NT2/D1 (cell line): ENCODE measurements at regions not wholly inside any gene's neighbourhood (a gene's known extent, or its start where the extent isn't known, plus 50 kb on each side); places are given as distances from the start of the nearest gene placed in this dataset.
"Not testable (repeated sequence)": the region's sequence is repeated elsewhere in the genome, so short reads cannot be mapped to it uniquely, and the experiment has no call there.

Source experiments
- DNase-seq: peaks from one replicate; pipeline ENCODE4 v3.0.0-alpha.2; 2011; ENCODE audit warnings: low read depth, low spot score
- H3K27me3 ChIP-seq: 2 replicates; pipeline ENCODE4 v1.6.0; 2011; ENCODE audit warnings: mild to moderate bottlenecking; ENCODE audit not compliant: insufficient read length, insufficient read depth
- H3K36me3 ChIP-seq: 2 replicates; pipeline ENCODE4 v1.6.1; 2011; ENCODE audit warnings: mild to moderate bottlenecking, low read length, mixed read lengths; ENCODE audit not compliant: insufficient read depth, insufficient read length
- H3K4me1 ChIP-seq: 2 replicates; pipeline ENCODE4 v1.5.1; 2011; ENCODE audit not compliant: insufficient read depth, insufficient read length
- H3K4me3 ChIP-seq: 2 replicates; pipeline ENCODE4 v1.5.1; 2011; ENCODE audit warnings: low read depth; ENCODE audit not compliant: insufficient read length
- H3K9ac ChIP-seq: 2 replicates; pipeline ENCODE4 v1.6.0; 2011; ENCODE audit warnings: low read depth; ENCODE audit not compliant: insufficient read length
- H3K9me3 ChIP-seq: 2 replicates; pipeline ENCODE4 v1.5.1; 2011; ENCODE audit warnings: mild to moderate bottlenecking, low read length; ENCODE audit not compliant: insufficient read depth
- SUZ12 ChIP-seq: IDR thresholded peaks from 2 replicates; pipeline ENCODE4 v1.6.1; 2011; ENCODE audit not compliant: insufficient read length, insufficient read depth; ENCODE audit errors: extremely low read depth
- YY1 ChIP-seq: IDR thresholded peaks from 2 replicates; pipeline ENCODE4 v1.6.1; 2011; ENCODE audit not compliant: insufficient read length, insufficient read depth
- ZNF274 ChIP-seq: IDR thresholded peaks from 2 replicates; pipeline ENCODE4 v1.6.1; 2011; ENCODE audit warnings: mild to moderate bottlenecking, low read depth, low read length

DNA sequence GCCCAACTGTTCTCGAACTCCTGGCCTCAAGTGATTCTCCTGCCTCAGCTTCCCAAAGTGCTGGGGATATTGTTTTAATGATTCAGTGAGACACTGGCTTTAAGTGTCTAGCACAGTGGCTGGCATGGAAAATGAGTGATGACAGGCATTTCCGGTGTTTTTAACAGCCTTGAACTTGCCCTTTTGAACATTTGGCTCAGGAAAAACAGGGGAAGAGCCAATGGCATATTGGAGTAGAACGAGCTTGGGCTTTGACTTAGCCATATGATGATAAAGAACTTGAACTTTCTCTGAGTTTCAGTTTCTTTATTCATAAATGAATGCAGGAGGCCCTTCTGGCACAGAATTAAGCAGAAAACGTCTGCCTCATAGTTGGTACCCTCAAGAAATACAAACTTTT lies 145.0 kb upstream of the HS3ST4 start:
- Histone ChIP-seq H3K36me3 (no peaks in the 10 kb centered on the region), H3K9ac (no peak overlapping the region), H3K4me3 (no peak overlapping the region), H3K9me3 (peaks cover 6% of the 10 kb centered on the region; the same call in 1 of the 2 replicates), H3K4me1 (no peaks in the 10 kb centered on the region), H3K27me3 (no peaks in the 10 kb centered on the region)
- no peak for DNase-seq
- no peak for TF ChIP-seq YY1
- no peak for TF ChIP-seq ZNF274
- TF ChIP-seq SUZ12, result no peak

DNA sequence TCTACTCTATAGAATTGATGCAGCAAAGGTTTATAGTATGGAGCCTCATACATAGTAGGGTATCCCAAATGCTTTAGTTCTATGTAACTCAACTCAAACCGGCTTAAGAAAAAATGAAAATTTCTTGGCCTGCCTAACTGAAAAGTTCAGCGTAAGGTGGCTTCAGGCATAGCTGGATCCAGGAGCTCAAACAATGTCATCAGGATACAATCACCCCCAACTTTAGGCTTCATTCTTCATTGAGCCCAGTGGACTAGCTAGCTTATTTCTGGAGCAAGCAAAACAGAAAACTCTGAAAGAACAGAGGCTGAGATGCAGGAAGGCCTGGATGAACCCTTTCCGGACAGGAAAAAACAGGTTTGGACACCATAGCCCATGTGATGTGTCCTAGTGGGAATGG lies 147.5 kb upstream of the HS3ST4 start:
- no peaks in the 10 kb centered on the region for H3K36me3 ChIP-seq
- H3K4me1 ChIP-seq, result no peaks in the 10 kb centered on the region
- no peak overlapping the region for H3K9ac ChIP-seq
- TF ChIP-seq YY1 (no peak), ZNF274 (no peak), SUZ12 (no peak)
- H3K9me3 ChIP-seq, result 0 out of 2 replicates have a peak, but pooled peaks cover 3% of the 10 kb centered on the region
- H3K4me3 ChIP-seq, result no peak overlapping the region
- DNase-seq, result no peak
- no peaks in the 10 kb centered on the region for H3K27me3 ChIP-seq

DNA sequence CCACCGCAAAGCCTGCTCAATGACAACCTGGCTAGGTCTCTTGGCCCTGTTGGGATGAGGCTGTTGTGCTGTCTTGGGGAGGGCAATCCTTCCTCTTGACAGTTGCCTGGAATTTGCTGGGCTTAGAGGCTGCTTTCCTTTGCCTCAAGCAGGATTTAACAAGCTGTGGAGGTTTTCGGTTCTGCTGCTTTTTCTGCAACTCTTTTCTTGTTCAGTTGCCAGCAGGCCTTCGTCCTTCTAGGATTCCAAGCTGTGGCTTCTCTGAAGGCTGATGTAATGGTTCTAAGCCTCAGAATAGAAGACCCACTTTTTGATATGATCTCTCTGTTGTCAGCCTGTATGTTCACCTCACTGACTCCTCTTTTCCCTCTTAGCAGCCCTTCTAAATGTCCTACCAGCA lies 149.5 kb upstream of the HS3ST4 start:
- H3K27me3 ChIP-seq, result no peaks in the 10 kb centered on the region
- H3K4me1 ChIP-seq, result no peaks in the 10 kb centered on the region
- no peak for DNase-seq
- H3K4me3 ChIP-seq, result no peak overlapping the region
- H3K9ac ChIP-seq, result no peak overlapping the region
- no peaks in the 10 kb centered on the region for H3K36me3 ChIP-seq
- TF ChIP-seq ZNF274, result no peak
- H3K9me3 ChIP-seq, result 0 out of 2 replicates have a peak, but pooled peaks cover 3% of the 10 kb centered on the region

DNA sequence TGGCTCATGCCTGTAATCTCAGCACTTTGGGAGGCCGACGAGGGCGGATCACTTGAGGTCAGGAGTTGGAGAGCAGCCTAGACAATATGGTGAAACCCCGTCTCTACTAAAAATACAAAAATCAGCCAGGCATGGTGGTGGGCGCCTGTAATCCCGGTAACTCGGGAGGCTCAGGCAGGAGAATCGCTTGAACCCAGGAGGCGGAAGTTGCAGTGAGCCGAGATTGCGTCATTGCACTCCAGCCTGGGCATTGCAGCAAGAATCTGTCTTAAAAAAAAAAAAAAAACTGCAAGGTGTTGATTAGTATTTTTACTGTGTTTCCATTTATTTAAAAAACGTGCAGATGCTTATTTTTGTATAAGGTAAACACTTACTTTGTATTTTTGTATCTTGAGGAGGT lies 152.0 kb upstream of the HS3ST4 start:
- H3K4me3 ChIP-seq, H3K9ac ChIP-seq, DNase-seq, H3K36me3 ChIP-seq, H3K4me1 ChIP-seq, H3K27me3 ChIP-seq: not testable (repeated sequence)
- H3K9me3 ChIP-seq, result peaks cover 13% of the 10 kb centered on the region; the same call in 1 of the 2 replicates

DNA sequence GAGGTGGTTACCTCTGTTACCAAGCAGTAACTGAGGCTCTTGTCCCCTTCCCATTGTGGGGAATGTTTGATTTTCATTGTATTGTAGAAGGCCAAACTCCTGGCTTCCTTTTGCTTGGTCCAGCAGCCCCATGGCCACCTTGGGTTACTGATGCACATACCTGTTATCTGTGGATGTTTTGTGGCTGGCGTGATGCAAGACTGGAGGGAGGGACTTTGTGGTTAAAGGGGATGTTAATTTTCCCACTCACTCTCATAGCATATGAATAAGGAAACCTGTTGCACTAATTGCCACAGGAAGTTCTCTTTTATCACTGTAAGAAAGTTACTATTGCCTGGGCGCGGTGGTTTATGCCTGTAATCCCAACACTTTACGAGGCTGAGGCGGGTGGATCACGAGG lies 168.6 kb upstream of the HS3ST4 start:
- Histone ChIP-seq H3K36me3 (no peaks in the 10 kb centered on the region), H3K4me1 (no peaks in the 10 kb centered on the region), H3K27me3 (no peaks in the 10 kb centered on the region), H3K9ac (no peak overlapping the region), H3K4me3 (no peak overlapping the region), H3K9me3 (no peaks in the 10 kb centered on the region)
- DNase-seq, result peak; percentile 18
- TF ChIP-seq YY1 (no peak), ZNF274 (no peak), SUZ12 (no peak)

DNA sequence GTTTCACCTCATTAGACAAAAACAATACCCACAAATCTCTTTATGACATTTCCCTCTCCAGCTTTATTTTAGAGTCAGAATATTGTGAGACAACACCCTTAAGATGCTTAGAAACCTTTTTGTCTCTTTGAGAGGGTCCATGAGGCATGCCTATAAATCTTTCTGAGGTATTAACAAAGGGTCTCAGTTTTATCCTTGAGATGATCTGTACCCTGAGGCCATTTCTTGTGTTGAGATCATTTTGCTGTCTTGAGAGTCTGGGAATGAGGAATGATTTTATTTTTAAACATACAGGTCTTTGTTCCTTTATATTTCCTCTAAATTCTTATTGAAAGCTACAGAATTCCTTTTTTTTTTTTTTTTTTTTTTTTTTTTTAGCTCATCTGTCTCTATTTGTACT lies 179.7 kb upstream of the HS3ST4 start:
- TF ChIP-seq YY1 (no peak), SUZ12 (no peak), ZNF274 (no peak)
- DNase-seq, result no peak
- no peaks in the 10 kb centered on the region for H3K36me3 ChIP-seq
- no peaks in the 10 kb centered on the region for H3K27me3 ChIP-seq
- H3K4me1 ChIP-seq, result no peaks in the 10 kb centered on the region
- H3K4me3 ChIP-seq, result no peak overlapping the region
- no peaks in the 10 kb centered on the region for H3K9me3 ChIP-seq
- H3K9ac ChIP-seq, result no peak overlapping the region

DNA sequence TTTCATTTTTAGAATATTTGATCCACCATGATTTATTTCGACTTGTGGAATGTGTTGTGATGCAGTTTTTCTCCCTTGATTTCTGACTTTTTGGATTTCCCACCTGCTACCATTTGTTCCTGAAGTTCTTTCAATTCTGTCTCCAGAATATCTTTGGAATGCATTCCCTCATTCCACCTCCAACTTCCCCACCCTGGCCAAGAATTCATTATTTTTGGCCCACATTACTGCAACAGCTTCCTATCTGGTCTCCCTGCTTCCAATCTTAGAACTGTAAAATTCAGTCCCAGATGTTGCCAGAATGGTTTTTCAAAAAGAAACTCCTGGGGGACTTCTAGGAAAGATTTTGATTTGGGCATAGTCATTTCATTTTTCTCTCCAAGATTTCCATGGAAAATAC lies 182.3 kb upstream of the HS3ST4 start:
- DNase-seq, result no peak
- no peaks in the 10 kb centered on the region for H3K36me3 ChIP-seq
- no peaks in the 10 kb centered on the region for H3K27me3 ChIP-seq
- no peak overlapping the region for H3K9ac ChIP-seq
- no peak overlapping the region for H3K4me3 ChIP-seq
- no peaks in the 10 kb centered on the region for H3K4me1 ChIP-seq
- no peaks in the 10 kb centered on the region for H3K9me3 ChIP-seq
- no peak for TF ChIP-seq ZNF274

DNA sequence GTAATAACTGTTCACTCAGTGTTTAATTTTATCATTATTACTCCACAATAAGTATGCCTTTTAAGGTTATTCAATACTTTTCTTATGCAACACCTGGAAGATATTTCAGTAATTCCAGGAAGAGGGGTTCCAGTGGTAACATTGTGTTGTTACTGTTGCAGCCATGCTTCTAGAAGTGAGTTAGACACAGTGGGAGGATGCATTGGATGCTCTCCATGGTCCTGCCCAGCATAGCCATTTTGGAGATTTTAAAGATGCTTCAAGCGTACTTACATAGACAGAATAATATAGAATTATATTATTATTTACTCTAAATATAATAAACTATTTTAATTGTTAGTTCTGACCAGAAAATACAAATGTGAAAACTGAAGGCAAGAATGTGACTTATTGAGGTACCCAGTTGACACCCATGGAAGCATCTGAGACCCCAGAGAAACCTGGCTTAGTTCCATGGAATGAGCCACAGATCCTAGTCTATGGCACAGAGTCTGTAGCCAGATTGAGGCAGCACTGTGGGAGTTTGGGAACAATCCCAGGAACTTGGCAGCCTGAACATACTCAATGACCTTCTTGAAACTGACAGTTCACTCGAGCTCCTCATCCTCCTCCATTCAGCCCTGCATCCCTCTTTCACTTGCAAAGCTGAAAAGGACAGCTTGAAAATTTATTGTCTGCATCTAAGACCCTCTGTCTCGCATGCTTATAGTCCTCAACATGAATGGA lies 190.1 kb upstream of the HS3ST4 start:
- TF ChIP-seq ZNF274 (no peak), SUZ12 (no peak), YY1 (no peak)
- DNase-seq, result no peak
- Histone ChIP-seq H3K4me1 (no peaks in the 10 kb centered on the region), H3K9me3 (no peaks in the 10 kb centered on the region), H3K9ac (no peak overlapping the region), H3K36me3 (no peaks in the 10 kb centered on the region), H3K4me3 (no peak overlapping the region), H3K27me3 (no peaks in the 10 kb centered on the region)
